Ishikawa (cell line): ENCODE measurements at regions not wholly inside any gene's neighbourhood (a gene's known extent, or its start where the extent isn't known, plus 50 kb on each side); places are given as distances from the start of the nearest gene placed in this dataset.

Source experiments
- CEBPB ChIP-seq: IDR thresholded peaks from 2 replicates; pipeline ENCODE4 v1.6.1; 2012
- CREB1 ChIP-seq: IDR thresholded peaks from 2 replicates; pipeline ENCODE4 v1.6.1; 2012; ENCODE audit warnings: low read depth
- EGR1 ChIP-seq: IDR thresholded peaks from 2 replicates; pipeline ENCODE4 v1.6.1; 2012
- FOXM1 ChIP-seq: IDR thresholded peaks from 2 replicates; pipeline ENCODE4 v1.6.1; 2012; ENCODE audit warnings: low read depth, borderline replicate concordance
- NFIC ChIP-seq: IDR thresholded peaks from 2 replicates; pipeline ENCODE4 v1.6.1; 2012
- TAF1 ChIP-seq: IDR thresholded peaks from 2 replicates; pipeline ENCODE4 v1.6.1; 2012; ENCODE audit warnings: low read depth, mild to moderate bottlenecking
- TCF12 ChIP-seq: IDR thresholded peaks from 2 replicates; pipeline ENCODE4 v1.6.1; 2012; ENCODE audit warnings: low read depth
- TEAD4 ChIP-seq: IDR thresholded peaks from 2 replicates; pipeline ENCODE4 v1.6.1; 2012
- ZBTB7A ChIP-seq: IDR thresholded peaks from 2 replicates; pipeline ENCODE4 v1.6.1; 2012; ENCODE audit warnings: low read depth
- TF ChIP-seq, protein P1 (sequence below): IDR thresholded peaks from 2 replicates; pipeline ENCODE4 v1.6.1; 2012
- TF ChIP-seq, protein P2 (sequence below): IDR thresholded peaks from 2 replicates; pipeline ENCODE4 v1.6.1; 2012; ENCODE audit warnings: low read depth, mild to moderate bottlenecking
- TF ChIP-seq, protein P3 (sequence below): IDR thresholded peaks from 2 replicates; pipeline ENCODE4 v1.6.1; 2012

DNA sequence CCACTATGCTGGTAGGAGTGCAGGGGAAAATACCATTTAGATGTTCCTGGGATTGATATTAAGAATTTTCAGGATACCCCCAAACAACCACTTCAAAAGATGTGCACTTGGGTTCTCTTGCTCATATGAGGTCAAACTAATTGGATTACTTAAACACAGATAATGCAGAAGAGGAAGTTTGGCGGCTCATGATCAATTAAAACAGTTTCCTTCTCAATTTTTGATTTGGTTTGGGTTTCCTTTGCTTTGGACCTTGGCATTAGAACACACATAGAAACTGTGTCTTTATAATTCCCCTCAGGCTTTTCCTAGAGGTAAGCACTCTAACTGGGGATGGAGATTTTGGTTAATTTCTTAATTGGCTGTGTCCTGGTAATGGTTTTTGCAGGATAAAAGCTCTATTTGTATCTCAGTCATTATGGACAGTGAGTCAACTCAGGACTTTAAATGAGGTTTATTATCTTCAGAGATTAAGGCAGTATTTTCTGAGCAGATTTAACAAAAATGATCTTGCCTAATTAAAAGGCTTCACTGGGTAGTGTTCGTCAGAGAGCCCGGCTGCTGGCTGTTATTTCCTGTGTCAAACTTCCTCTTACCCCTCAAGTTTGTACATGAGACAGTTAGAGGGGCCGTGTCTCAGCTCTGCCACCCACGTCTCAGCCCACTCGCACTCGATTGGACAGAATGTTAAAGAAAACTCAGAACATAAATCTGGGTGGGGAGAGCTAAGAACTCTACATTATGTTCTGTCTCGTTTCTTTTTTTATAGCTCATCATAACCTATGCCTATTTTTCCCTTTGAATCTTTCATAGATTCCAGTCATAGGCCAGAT is 50.3 kb upstream of the PREP start:
- no peak for TF ChIP-seq FOXM1
- no peak for TF ChIP-seq EGR1
- TF ChIP-seq, protein P1, sequence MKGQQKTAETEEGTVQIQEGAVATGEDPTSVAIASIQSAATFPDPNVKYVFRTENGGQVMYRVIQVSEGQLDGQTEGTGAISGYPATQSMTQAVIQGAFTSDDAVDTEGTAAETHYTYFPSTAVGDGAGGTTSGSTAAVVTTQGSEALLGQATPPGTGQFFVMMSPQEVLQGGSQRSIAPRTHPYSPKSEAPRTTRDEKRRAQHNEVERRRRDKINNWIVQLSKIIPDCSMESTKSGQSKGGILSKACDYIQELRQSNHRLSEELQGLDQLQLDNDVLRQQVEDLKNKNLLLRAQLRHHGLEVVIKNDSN: no peak
- TF ChIP-seq ZBTB7A: no peak
- TF ChIP-seq, protein P2, sequence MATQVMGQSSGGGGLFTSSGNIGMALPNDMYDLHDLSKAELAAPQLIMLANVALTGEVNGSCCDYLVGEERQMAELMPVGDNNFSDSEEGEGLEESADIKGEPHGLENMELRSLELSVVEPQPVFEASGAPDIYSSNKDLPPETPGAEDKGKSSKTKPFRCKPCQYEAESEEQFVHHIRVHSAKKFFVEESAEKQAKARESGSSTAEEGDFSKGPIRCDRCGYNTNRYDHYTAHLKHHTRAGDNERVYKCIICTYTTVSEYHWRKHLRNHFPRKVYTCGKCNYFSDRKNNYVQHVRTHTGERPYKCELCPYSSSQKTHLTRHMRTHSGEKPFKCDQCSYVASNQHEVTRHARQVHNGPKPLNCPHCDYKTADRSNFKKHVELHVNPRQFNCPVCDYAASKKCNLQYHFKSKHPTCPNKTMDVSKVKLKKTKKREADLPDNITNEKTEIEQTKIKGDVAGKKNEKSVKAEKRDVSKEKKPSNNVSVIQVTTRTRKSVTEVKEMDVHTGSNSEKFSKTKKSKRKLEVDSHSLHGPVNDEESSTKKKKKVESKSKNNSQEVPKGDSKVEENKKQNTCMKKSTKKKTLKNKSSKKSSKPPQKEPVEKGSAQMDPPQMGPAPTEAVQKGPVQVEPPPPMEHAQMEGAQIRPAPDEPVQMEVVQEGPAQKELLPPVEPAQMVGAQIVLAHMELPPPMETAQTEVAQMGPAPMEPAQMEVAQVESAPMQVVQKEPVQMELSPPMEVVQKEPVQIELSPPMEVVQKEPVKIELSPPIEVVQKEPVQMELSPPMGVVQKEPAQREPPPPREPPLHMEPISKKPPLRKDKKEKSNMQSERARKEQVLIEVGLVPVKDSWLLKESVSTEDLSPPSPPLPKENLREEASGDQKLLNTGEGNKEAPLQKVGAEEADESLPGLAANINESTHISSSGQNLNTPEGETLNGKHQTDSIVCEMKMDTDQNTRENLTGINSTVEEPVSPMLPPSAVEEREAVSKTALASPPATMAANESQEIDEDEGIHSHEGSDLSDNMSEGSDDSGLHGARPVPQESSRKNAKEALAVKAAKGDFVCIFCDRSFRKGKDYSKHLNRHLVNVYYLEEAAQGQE: no peak
- TF ChIP-seq TEAD4: no peak
- no peak for TF ChIP-seq NFIC
- TF ChIP-seq TAF1: no peak
- TF ChIP-seq, protein P3, sequence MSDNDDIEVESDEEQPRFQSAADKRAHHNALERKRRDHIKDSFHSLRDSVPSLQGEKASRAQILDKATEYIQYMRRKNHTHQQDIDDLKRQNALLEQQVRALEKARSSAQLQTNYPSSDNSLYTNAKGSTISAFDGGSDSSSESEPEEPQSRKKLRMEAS: no peak
- TF ChIP-seq CREB1: no peak
- no peak for TF ChIP-seq CEBPB
- no peak for TF ChIP-seq TCF12
